DND-41 (cell line): ENCODE measurements at regions not wholly inside any gene's neighbourhood (a gene's known extent, or its start where the extent isn't known, plus 50 kb on each side); places are given as distances from the start of the nearest gene placed in this dataset.

Experiments used
- EZH2 ChIP-seq: IDR thresholded peaks from 3 replicates; pipeline ENCODE4 v1.6.1; 2012; ENCODE audit warnings: borderline replicate concordance, low read depth, mild to moderate bottlenecking, moderate library complexity, low read length, inconsistent platforms; ENCODE audit not compliant: severe bottlenecking
- TF ChIP-seq, protein P1 (sequence below): IDR thresholded peaks from 2 replicates; pipeline ENCODE4 v1.5.1; 2012; ENCODE audit warnings: borderline replicate concordance, low read length, moderate library complexity, mild to moderate bottlenecking; ENCODE audit not compliant: poor library complexity, severe bottlenecking; ENCODE audit errors: extremely low read depth

DNA sequence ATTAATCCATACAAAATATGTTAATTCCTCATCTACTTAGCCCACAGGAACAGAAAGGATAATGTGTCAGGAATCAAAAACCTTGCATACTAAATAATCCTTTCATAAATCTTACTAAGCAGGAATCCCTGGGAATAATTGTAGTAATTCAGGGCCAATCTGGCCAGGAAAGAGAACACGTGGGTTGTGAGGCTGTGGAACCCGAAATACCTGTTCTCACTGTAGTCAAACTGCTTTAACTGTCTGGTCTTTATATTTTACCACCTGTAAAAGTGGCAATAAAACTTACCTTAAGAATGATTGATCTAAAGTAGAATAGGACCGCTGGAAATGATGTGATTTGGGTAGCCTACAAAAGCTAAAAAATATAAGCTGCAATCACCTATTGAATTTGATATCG, 1620.9 kb downstream of the STIM2 start:
- TF ChIP-seq, protein P1, sequence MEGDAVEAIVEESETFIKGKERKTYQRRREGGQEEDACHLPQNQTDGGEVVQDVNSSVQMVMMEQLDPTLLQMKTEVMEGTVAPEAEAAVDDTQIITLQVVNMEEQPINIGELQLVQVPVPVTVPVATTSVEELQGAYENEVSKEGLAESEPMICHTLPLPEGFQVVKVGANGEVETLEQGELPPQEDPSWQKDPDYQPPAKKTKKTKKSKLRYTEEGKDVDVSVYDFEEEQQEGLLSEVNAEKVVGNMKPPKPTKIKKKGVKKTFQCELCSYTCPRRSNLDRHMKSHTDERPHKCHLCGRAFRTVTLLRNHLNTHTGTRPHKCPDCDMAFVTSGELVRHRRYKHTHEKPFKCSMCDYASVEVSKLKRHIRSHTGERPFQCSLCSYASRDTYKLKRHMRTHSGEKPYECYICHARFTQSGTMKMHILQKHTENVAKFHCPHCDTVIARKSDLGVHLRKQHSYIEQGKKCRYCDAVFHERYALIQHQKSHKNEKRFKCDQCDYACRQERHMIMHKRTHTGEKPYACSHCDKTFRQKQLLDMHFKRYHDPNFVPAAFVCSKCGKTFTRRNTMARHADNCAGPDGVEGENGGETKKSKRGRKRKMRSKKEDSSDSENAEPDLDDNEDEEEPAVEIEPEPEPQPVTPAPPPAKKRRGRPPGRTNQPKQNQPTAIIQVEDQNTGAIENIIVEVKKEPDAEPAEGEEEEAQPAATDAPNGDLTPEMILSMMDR, result no peak
- TF ChIP-seq EZH2, result no peak
